Parathyroid adenoma (tissue), 2 donors: ENCODE measurements at regions not wholly inside any gene's neighbourhood (a gene's known extent, or its start where the extent isn't known, plus 50 kb on each side); places are given as distances from the start of the nearest gene placed in this dataset.
A peak's percentile ranks its signal among the peaks of the same experiment; 100 is the strongest.

Source experiments
- H2AFZ ChIP-seq: fragments of 300-600 bp; sonication (generic); one replicate; pipeline ENCODE4 v1.7.0; 2017; ENCODE audit warnings: antibody characterized with exemption, mild to moderate bottlenecking
- H3K27ac ChIP-seq: fragments of 300-600 bp; sonication (generic); one replicate; pipeline ENCODE4 v1.7.0; 2017
- H3K27me3 ChIP-seq: fragments of 300-600 bp; sonication (generic); one replicate; pipeline ENCODE4 v1.7.0; 2017; ENCODE audit warnings: low read length; ENCODE audit not compliant: control insufficient read depth, insufficient read depth
- H3K36me3 ChIP-seq: fragments of 300-600 bp; sonication (generic); one replicate; pipeline ENCODE4 v1.7.0; 2017; ENCODE audit warnings: low read length; ENCODE audit not compliant: control insufficient read depth, insufficient read depth
- H3K4me1 ChIP-seq: fragments of 300-600 bp; sonication (generic); one replicate; pipeline ENCODE4 v1.7.0; 2017; ENCODE audit warnings: control low read depth
- H3K4me2 ChIP-seq: fragments of 300-600 bp; sonication (generic); one replicate; pipeline ENCODE4 v1.7.0; 2017; ENCODE audit warnings: low read length
- H3K4me3 ChIP-seq: fragments of 300-600 bp; sonication (generic); one replicate; pipeline ENCODE4 v1.7.0; 2017; ENCODE audit warnings: low read depth, low read length
- H3K79me2 ChIP-seq: fragments of 300-600 bp; sonication (generic); one replicate; pipeline ENCODE4 v1.7.0; 2017; ENCODE audit warnings: control low read depth
- H3K9ac ChIP-seq: fragments of 300-600 bp; sonication (generic); one replicate; pipeline ENCODE4 v1.7.0; 2017; ENCODE audit warnings: mild to moderate bottlenecking
- H3K9me3 ChIP-seq: fragments of 300-600 bp; sonication (generic); one replicate; pipeline ENCODE4 v1.7.0; 2017; ENCODE audit warnings: low read length; ENCODE audit not compliant: control insufficient read depth
- CTCF ChIP-seq: fragments of 300-600 bp; sonication (generic); IDR thresholded peaks from one replicate; pipeline ENCODE4 v1.7.0; 2017; ENCODE audit warnings: antibody characterized with exemption, mild to moderate bottlenecking
- donor health status: primary hyperparathyroidism.

- Histone ChIP-seq H3K4me1 (peaks cover 12% of the 10 kb centered on the region), H3K4me3 (no peak overlapping the region), H3K9ac (no peak overlapping the region), H3K27ac (peak overlapping the region; percentile 52), H3K36me3 (no peaks in the 10 kb centered on the region), H3K4me2 (no peak overlapping the region), H3K27me3 (no peaks in the 10 kb centered on the region), H2AFZ (peak overlapping the region; percentile 58), H3K79me2 (no peaks in the 10 kb centered on the region), H3K9me3 (no peaks in the 10 kb centered on the region)
- TF ChIP-seq CTCF = no peak
Observed at GRCh38 chr18:31261792-31262582, 56.0 kb upstream of the DSG1 start.

GRCh38 chr18:31267823-31268481, 50.0 kb upstream of the DSG1 start:
- H3K4me1 ChIP-seq = peaks cover 15% of the 10 kb centered on the region
- H3K27ac ChIP-seq = peak overlapping the region; percentile 25
- H3K9me3 ChIP-seq = no peaks in the 10 kb centered on the region
- H3K9ac ChIP-seq = no peak overlapping the region
- peak overlapping the region; percentile 1 for H3K4me2 ChIP-seq
- no peak for TF ChIP-seq CTCF
- no peaks in the 10 kb centered on the region for H3K79me2 ChIP-seq
- no peak overlapping the region for H2AFZ ChIP-seq
- no peaks in the 10 kb centered on the region for H3K27me3 ChIP-seq
- H3K4me3 ChIP-seq = no peak overlapping the region
- no peaks in the 10 kb centered on the region for H3K36me3 ChIP-seq
